ENCODE measurements at regions not wholly inside any gene's neighbourhood (a gene's known extent, or its start where the extent isn't known, plus 50 kb on each side); places are given as distances from the start of the nearest gene placed in this dataset.

DNA sequence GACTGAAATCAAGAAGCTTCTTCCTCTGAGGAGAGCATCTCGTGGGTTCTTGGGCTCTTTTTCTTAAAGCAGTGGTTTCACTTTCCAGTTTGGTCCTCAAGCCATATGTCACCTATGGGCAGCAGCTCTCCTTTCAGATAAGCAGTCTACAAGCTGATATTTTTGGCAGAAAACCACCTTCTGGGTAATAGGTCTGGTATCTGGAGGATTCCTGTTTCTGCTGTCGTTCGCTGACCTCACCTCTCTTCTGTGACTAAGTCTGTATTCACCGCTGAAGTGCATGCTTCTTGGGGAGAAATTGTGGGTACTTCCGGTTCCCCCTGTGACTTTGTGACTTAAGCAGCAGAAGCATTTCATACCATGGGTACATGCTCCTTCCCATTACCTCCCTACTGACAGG is 193.6 kb downstream of the EDN1 start (continued):
- TF ChIP-seq E2F1 (CRISPR knock-in tag; IDR thresholded peaks at IDR 0.05) (no peak), GABPB1 (CRISPR knock-in tag; IDR thresholded peaks at IDR 0.05) (no peak), ERG (CRISPR knock-in tag; IDR thresholded peaks at IDR 0.05) (no peak)

DNA sequence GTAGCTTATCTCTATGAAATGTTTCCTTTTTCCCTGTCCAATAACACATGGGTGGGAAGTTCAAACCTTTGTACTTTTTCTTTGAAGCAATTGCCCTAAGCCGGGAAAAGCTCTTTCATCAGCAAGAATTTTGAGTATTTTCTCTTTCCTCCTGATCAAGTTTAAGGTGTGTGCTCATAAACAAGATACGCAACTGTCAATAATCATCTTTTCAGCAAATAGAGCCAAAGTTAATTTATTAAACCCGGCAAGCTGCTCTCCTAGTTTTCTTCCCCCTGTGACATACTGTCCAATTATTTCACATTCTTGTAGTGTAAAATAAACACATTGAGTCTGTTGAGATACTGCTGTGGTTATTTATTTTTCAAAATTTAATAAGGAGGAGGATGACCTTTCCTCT is 194.4 kb downstream of the EDN1 start:
- POLR2A ChIA-PET: no interaction called here
- TF ChIP-seq, protein P1, sequence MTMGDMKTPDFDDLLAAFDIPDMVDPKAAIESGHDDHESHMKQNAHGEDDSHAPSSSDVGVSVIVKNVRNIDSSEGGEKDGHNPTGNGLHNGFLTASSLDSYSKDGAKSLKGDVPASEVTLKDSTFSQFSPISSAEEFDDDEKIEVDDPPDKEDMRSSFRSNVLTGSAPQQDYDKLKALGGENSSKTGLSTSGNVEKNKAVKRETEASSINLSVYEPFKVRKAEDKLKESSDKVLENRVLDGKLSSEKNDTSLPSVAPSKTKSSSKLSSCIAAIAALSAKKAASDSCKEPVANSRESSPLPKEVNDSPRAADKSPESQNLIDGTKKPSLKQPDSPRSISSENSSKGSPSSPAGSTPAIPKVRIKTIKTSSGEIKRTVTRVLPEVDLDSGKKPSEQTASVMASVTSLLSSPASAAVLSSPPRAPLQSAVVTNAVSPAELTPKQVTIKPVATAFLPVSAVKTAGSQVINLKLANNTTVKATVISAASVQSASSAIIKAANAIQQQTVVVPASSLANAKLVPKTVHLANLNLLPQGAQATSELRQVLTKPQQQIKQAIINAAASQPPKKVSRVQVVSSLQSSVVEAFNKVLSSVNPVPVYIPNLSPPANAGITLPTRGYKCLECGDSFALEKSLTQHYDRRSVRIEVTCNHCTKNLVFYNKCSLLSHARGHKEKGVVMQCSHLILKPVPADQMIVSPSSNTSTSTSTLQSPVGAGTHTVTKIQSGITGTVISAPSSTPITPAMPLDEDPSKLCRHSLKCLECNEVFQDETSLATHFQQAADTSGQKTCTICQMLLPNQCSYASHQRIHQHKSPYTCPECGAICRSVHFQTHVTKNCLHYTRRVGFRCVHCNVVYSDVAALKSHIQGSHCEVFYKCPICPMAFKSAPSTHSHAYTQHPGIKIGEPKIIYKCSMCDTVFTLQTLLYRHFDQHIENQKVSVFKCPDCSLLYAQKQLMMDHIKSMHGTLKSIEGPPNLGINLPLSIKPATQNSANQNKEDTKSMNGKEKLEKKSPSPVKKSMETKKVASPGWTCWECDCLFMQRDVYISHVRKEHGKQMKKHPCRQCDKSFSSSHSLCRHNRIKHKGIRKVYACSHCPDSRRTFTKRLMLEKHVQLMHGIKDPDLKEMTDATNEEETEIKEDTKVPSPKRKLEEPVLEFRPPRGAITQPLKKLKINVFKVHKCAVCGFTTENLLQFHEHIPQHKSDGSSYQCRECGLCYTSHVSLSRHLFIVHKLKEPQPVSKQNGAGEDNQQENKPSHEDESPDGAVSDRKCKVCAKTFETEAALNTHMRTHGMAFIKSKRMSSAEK (CRISPR knock-in tag; IDR thresholded peaks at IDR 0.05; ENCODE audit: borderline replicate concordance): no peak
- TF ChIP-seq GABPB1 (CRISPR knock-in tag; IDR thresholded peaks at IDR 0.05): peak; percentile 37; the same call in 1 of the 2 replicates
- TF ChIP-seq MXD4 (CRISPR knock-in tag; IDR thresholded peaks at IDR 0.05; ENCODE audit: borderline replicate concordance): no peak
- Mint-ChIP-seq H3K27me3 (ENCODE audit: low read depth) (no peaks in the 10 kb centered on the region), H3K4me3 (no peak overlapping the region), H3K27ac (no peak overlapping the region), H3K9me3 (peaks cover 3% of the 10 kb centered on the region; the same call in 1 of the 2 replicates), H3K36me3 (no peaks in the 10 kb centered on the region), H3K4me1 (peaks cover 16% of the 10 kb centered on the region)
- DNase-seq (ENCODE audit: low spot score) (no peak), ATAC-seq (no peak)
- CTCF ChIA-PET: interaction anchor here (0.5 kb wide), 1 partner anchor 901 kb away, joined by 5 read pairs; no protein-coding TSS in a partner anchor

DNA sequence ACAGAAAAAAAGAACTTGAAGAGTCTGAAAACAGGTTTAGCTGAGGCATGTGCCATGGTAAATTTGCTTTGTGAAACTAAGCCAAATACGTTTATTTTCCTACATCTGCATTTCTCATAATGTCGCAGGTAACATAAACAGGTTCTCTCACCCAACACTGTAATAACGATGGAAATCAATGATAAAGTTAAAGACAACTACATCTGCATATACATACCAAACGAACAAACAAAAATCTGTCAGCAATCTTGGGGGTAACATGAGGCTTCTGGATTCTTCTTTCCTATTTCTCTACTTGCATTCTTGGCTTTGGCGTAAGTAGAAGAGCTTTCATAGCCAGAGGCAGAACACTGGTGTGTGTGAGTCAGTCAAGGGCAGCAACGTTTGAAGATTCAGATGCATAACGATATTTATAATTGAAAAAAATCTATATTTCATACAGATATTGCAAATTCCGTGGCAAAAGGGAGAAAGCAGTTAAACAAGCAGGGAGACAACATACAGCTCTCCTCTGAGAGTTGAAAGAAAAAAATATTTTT is 195.1 kb downstream of the EDN1 start:
- POLR2A ChIA-PET: no interaction called here
- no peak for ATAC-seq
- TF ChIP-seq CREM (CRISPR knock-in tag; IDR thresholded peaks at IDR 0.05): no peak
- TF ChIP-seq FOXP4 (CRISPR knock-in tag; IDR thresholded peaks at IDR 0.05): no peak
- TF ChIP-seq, protein P1 (CRISPR knock-in tag; IDR thresholded peaks at IDR 0.05; ENCODE audit: borderline replicate concordance): no peak
- no peak for TF ChIP-seq IRF1 (CRISPR knock-in tag; IDR thresholded peaks at IDR 0.05)
- no peak for TF ChIP-seq TCF7 (CRISPR knock-in tag; IDR thresholded peaks at IDR 0.05; ENCODE audit: low read depth)
- no peak for TF ChIP-seq E2F5 (CRISPR knock-in tag; IDR thresholded peaks at IDR 0.05)
- no peak for TF ChIP-seq NFYB (CRISPR knock-in tag; conservative IDR thresholded peaks at IDR 0.05; ENCODE audit: low read depth)
- no peak for TF ChIP-seq ELF4 (CRISPR knock-in tag; IDR thresholded peaks at IDR 0.05; ENCODE audit: low read depth)
- no peak for TF ChIP-seq OVOL2 (CRISPR knock-in tag; IDR thresholded peaks at IDR 0.05; ENCODE audit: borderline replicate concordance)
- no peak for TF ChIP-seq SMAD4 (CRISPR knock-in tag; IDR thresholded peaks at IDR 0.05)
- TF ChIP-seq ZMAT4 (CRISPR knock-in tag; IDR thresholded peaks at IDR 0.05): no peak

More for the DNA sequence above, 195.1 kb downstream of the EDN1 start:
- Mint-ChIP-seq H3K4me1 (peaks cover 16% of the 10 kb centered on the region), H3K9me3 (peaks cover 3% of the 10 kb centered on the region; the same call in 1 of the 2 replicates), H3K36me3 (no peaks in the 10 kb centered on the region), H3K27ac (no peak overlapping the region), H3K4me3 (no peak overlapping the region), H3K27me3 (ENCODE audit: low read depth) (no peaks in the 10 kb centered on the region)
- CTCF ChIA-PET: interaction anchor here (0.5 kb wide), 1 partner anchor 902 kb away, joined by 5 read pairs; no protein-coding TSS in a partner anchor
- DNase-seq (ENCODE audit: low spot score): no peak
